ENCODE measurements at regions not wholly inside any gene's neighbourhood (a gene's known extent, or its start where the extent isn't known, plus 50 kb on each side); places are given as distances from the start of the nearest gene placed in this dataset.
A peak's percentile ranks its signal among the peaks of the same experiment; 100 is the strongest.

DNA sequence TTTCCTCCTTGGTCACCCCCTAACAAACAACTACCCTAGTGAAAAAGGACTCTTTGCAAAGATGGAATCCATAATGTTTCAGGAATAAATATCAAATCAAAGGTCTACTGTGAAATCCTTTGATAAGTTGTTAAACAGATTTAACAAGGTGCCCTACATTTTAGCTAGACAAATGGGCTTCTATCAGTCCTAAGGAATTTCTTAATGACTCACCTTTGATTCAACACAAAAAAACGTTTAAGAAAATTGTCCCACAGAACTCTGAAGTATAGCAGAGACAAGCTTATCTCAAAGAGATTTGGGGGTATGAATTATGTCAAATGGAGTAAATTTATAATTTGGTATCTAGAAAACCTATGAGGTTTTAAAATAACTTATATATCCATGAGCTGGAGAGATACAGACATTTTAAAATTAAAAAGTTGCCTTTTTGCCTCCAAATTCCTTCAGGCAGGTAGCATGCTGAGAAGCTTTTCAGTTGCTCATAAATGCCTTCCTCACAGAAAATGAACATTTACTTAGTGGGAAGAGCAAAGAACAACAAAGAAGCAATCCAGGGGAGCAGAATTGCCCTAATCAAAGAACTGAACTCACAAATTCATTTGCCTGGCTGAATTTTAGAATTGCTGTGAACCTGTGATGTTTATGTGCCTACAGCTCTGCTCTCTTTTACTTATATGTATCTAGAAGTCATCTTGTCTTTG lies 649.3 kb downstream of the STPG2 start:
- TF ChIP-seq POLR2AphosphoS5 (IDR thresholded peaks at IDR 0.05; ENCODE audit: low read depth, low read length) (no peak), EZH2phosphoT487 (IDR thresholded peaks at IDR 0.05; ENCODE audit: borderline replicate concordance) (no peak), YY1 (IDR thresholded peaks at IDR 0.05; ENCODE audit: extremely low read depth, insufficient replicate concordance, low read depth, low read length) (no peak), EZH2 (IDR thresholded peaks at IDR 0.05) (no peak), CEBPB (IDR thresholded peaks at IDR 0.05; ENCODE audit: low read depth) (peak; percentile 47; the same call in 1 of the 2 replicates), ZNF274 (IDR thresholded peaks at IDR 0.05; ENCODE audit: low read depth, low read length) (no peak), RAD21 (IDR thresholded peaks at IDR 0.05; ENCODE audit: low read depth) (no peak), POLR2A (IDR thresholded peaks at IDR 0.05; ENCODE audit: borderline replicate concordance, extremely low read depth, insufficient read depth, insufficient read length) (no peak)
- TF ChIP-seq, protein P1, sequence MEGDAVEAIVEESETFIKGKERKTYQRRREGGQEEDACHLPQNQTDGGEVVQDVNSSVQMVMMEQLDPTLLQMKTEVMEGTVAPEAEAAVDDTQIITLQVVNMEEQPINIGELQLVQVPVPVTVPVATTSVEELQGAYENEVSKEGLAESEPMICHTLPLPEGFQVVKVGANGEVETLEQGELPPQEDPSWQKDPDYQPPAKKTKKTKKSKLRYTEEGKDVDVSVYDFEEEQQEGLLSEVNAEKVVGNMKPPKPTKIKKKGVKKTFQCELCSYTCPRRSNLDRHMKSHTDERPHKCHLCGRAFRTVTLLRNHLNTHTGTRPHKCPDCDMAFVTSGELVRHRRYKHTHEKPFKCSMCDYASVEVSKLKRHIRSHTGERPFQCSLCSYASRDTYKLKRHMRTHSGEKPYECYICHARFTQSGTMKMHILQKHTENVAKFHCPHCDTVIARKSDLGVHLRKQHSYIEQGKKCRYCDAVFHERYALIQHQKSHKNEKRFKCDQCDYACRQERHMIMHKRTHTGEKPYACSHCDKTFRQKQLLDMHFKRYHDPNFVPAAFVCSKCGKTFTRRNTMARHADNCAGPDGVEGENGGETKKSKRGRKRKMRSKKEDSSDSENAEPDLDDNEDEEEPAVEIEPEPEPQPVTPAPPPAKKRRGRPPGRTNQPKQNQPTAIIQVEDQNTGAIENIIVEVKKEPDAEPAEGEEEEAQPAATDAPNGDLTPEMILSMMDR (IDR thresholded peaks at IDR 0.05 in 2 of 3, conservative IDR thresholded peaks at IDR 0.05 in 1 of 3; ENCODE audit: borderline replicate concordance in 1 of 3, insufficient read depth in 1 of 3, low read depth in 2 of 3, low read length in 2 of 3), result no peak
- TF ChIP-seq, protein P2, sequence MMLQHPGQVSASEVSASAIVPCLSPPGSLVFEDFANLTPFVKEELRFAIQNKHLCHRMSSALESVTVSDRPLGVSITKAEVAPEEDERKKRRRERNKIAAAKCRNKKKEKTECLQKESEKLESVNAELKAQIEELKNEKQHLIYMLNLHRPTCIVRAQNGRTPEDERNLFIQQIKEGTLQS (IDR thresholded peaks at IDR 0.05), result no peak
